ENCODE measurements at regions not wholly inside any gene's neighbourhood (a gene's known extent, or its start where the extent isn't known, plus 50 kb on each side); places are given as distances from the start of the nearest gene placed in this dataset.

DNA sequence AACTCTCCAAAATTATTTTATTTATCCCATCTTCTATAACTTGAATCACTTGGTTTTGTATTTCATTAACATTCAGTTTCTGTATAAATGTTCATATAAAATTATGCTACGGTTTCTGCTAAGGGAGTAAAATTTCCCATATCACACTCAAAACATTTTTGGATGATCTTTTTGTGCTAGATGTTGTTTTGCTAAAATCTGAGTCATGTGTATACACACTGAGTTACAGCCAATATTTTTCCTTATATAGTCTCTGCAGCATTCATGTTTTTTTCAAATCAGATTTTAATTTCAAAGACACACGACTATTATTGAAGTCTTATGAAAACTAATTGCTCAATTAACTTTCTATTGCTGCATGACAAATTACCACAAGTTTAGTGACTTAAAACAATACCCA, 54.3 kb upstream of the SLC2A12 start:
- TF ChIP-seq, protein P1, sequence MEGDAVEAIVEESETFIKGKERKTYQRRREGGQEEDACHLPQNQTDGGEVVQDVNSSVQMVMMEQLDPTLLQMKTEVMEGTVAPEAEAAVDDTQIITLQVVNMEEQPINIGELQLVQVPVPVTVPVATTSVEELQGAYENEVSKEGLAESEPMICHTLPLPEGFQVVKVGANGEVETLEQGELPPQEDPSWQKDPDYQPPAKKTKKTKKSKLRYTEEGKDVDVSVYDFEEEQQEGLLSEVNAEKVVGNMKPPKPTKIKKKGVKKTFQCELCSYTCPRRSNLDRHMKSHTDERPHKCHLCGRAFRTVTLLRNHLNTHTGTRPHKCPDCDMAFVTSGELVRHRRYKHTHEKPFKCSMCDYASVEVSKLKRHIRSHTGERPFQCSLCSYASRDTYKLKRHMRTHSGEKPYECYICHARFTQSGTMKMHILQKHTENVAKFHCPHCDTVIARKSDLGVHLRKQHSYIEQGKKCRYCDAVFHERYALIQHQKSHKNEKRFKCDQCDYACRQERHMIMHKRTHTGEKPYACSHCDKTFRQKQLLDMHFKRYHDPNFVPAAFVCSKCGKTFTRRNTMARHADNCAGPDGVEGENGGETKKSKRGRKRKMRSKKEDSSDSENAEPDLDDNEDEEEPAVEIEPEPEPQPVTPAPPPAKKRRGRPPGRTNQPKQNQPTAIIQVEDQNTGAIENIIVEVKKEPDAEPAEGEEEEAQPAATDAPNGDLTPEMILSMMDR (conservative IDR thresholded peaks at IDR 0.05; ENCODE audit: low read length) = no peak
- TF ChIP-seq EZH2phosphoT487 (IDR thresholded peaks at IDR 0.05; ENCODE audit: borderline replicate concordance) = no peak
